ENCODE measurements at regions not wholly inside any gene's neighbourhood (a gene's known extent, or its start where the extent isn't known, plus 50 kb on each side); places are given as distances from the start of the nearest gene placed in this dataset.

DNA sequence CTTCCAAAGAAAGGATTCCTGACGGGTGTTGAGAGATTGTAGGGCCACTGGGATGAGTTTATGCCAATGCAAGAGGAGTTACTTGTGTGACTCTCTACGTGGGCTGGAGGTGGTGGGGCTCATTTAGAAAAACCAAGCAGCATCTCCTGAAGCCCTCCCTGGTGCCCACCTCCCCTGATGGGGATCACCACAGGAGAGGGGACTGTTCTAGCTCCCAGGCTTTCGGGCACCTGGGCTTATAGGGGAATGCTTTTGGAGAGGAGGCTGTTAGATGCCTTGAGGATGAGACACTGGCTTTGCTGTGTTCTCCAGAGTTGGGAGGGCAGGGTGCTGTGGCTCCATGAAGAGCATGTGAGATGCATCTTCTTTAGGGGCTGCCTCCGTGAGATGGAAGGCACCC lies 65.0 kb downstream of the IRX1 start:
- TF ChIP-seq, protein P1, sequence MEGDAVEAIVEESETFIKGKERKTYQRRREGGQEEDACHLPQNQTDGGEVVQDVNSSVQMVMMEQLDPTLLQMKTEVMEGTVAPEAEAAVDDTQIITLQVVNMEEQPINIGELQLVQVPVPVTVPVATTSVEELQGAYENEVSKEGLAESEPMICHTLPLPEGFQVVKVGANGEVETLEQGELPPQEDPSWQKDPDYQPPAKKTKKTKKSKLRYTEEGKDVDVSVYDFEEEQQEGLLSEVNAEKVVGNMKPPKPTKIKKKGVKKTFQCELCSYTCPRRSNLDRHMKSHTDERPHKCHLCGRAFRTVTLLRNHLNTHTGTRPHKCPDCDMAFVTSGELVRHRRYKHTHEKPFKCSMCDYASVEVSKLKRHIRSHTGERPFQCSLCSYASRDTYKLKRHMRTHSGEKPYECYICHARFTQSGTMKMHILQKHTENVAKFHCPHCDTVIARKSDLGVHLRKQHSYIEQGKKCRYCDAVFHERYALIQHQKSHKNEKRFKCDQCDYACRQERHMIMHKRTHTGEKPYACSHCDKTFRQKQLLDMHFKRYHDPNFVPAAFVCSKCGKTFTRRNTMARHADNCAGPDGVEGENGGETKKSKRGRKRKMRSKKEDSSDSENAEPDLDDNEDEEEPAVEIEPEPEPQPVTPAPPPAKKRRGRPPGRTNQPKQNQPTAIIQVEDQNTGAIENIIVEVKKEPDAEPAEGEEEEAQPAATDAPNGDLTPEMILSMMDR (IDR thresholded peaks at IDR 0.05): no peak
- TF ChIP-seq POLR2A (IDR thresholded peaks at IDR 0.05) (no peak), POLR2AphosphoS5 (IDR thresholded peaks at IDR 0.05) (no peak)

Measured in prostate gland (tissue), 2 donors.